ENCODE measurements at regions not wholly inside any gene's neighbourhood (a gene's known extent, or its start where the extent isn't known, plus 50 kb on each side); places are given as distances from the start of the nearest gene placed in this dataset.

GRCh38 chr3:82473864-82474541 is 712.6 kb upstream of the GBE1 start (continued):
- TF ChIP-seq, protein P1, sequence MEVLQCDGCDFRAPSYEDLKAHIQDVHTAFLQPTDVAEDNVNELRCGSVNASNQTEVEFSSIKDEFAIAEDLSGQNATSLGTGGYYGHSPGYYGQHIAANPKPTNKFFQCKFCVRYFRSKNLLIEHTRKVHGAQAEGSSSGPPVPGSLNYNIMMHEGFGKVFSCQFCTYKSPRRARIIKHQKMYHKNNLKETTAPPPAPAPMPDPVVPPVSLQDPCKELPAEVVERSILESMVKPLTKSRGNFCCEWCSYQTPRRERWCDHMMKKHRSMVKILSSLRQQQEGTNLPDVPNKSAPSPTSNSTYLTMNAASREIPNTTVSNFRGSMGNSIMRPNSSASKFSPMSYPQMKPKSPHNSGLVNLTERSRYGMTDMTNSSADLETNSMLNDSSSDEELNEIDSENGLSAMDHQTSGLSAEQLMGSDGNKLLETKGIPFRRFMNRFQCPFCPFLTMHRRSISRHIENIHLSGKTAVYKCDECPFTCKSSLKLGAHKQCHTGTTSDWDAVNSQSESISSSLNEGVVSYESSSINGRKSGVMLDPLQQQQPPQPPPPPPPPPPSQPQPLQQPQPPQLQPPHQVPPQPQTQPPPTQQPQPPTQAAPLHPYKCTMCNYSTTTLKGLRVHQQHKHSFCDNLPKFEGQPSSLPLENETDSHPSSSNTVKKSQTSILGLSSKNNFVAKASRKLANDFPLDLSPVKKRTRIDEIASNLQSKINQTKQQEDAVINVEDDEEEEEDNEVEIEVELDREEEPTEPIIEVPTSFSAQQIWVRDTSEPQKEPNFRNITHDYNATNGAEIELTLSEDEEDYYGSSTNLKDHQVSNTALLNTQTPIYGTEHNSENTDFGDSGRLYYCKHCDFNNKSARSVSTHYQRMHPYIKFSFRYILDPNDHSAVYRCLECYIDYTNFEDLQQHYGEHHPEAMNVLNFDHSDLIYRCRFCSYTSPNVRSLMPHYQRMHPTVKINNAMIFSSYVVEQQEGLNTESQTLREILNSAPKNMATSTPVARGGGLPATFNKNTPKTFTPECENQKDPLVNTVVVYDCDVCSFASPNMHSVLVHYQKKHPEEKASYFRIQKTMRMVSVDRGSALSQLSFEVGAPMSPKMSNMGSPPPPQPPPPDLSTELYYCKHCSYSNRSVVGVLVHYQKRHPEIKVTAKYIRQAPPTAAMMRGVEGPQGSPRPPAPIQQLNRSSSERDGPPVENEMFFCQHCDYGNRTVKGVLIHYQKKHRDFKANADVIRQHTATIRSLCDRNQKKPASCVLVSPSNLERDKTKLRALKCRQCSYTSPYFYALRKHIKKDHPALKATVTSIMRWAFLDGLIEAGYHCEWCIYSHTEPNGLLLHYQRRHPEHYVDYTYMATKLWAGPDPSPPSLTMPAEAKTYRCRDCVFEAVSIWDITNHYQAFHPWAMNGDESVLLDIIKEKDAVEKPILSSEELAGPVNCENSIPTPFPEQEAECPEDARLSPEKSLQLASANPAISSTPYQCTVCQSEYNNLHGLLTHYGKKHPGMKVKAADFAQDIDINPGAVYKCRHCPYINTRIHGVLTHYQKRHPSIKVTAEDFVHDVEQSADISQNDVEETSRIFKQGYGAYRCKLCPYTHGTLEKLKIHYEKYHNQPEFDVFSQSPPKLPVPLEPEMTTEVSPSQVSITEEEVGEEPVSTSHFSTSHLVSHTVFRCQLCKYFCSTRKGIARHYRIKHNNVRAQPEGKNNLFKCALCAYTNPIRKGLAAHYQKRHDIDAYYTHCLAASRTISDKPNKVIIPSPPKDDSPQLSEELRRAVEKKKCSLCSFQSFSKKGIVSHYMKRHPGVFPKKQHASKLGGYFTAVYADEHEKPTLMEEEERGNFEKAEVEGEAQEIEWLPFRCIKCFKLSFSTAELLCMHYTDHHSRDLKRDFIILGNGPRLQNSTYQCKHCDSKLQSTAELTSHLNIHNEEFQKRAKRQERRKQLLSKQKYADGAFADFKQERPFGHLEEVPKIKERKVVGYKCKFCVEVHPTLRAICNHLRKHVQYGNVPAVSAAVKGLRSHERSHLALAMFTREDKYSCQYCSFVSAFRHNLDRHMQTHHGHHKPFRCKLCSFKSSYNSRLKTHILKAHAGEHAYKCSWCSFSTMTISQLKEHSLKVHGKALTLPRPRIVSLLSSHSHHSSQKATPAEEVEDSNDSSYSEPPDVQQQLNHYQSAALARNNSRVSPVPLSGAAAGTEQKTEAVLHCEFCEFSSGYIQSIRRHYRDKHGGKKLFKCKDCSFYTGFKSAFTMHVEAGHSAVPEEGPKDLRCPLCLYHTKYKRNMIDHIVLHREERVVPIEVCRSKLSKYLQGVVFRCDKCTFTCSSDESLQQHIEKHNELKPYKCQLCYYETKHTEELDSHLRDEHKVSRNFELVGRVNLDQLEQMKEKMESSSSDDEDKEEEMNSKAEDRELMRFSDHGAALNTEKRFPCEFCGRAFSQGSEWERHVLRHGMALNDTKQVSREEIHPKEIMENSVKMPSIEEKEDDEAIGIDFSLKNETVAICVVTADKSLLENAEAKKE (CRISPR knock-in tag; IDR thresholded peaks at IDR 0.05): no peak
- TF ChIP-seq STAT1 (IDR thresholded peaks at IDR 0.05; ENCODE audit: unreplicated experiment) (no peak), POLR2AphosphoS5 (IDR thresholded peaks at IDR 0.05; ENCODE audit: low read depth) (no peak), JUNB (IDR thresholded peaks at IDR 0.05; ENCODE audit: unreplicated experiment) (no peak), ZNF114 (CRISPR knock-in tag; IDR thresholded peaks at IDR 0.05) (no peak)

GRCh38 chr3:82467051-82467450 is 705.6 kb upstream of the GBE1 start:
- Histone ChIP-seq H3K27me3 (ENCODE audit: insufficient read depth) (no peaks in the 10 kb centered on the region), H3K79me2 (replicated peaks; ENCODE audit: insufficient read depth) (no peaks in the 10 kb centered on the region), H2AFZ (no peak overlapping the region), H3K4me1 (ENCODE audit: insufficient read depth) (no peaks in the 10 kb centered on the region), H4K20me1 (replicated peaks; ENCODE audit: insufficient read depth) (no peaks in the 10 kb centered on the region), H3K4me3 (no peak overlapping the region), H3K9me2 (ENCODE audit: insufficient read depth) (peaks cover 4% of the 10 kb centered on the region; the same call in 1 of the 2 replicates), H3F3A (replicated peaks; ENCODE audit: low read depth) (no peaks in the 10 kb centered on the region), H3K27ac (ENCODE audit: low read depth) (no peak overlapping the region), H3K36me3 (ENCODE audit: insufficient read depth) (no peaks in the 10 kb centered on the region), H3K4me2 (no peak overlapping the region)
- ATAC-seq (no peak), DNase-seq (ENCODE audit: low spot score) (no peak)
- Mint-ChIP-seq H3K4me1 (no peaks in the 10 kb centered on the region), H3K4me3 (no peak overlapping the region), H3K9me3 (peaks cover 5% of the 10 kb centered on the region), H3K27ac (no peak overlapping the region), H3K36me3 (ENCODE audit: low read depth) (peaks cover 5% of the 10 kb centered on the region; the same call in 2 of the 3 replicates), H3K27me3 (ENCODE audit: insufficient read depth, low read depth, poor library complexity) (no peaks in the 10 kb centered on the region)
- TF ChIP-seq EZH2 (IDR thresholded peaks at IDR 0.05; ENCODE audit: low read depth, unreplicated experiment) (no peak), ZNF114 (CRISPR knock-in tag; IDR thresholded peaks at IDR 0.05) (no peak), POLR2AphosphoS5 (IDR thresholded peaks at IDR 0.05; ENCODE audit: low read depth) (no peak), ZNF331 (CRISPR knock-in tag; IDR thresholded peaks at IDR 0.05; ENCODE audit: low read depth) (no peak), NANOG (IDR thresholded peaks at IDR 0.05; ENCODE audit: borderline replicate concordance) (no peak)
- TF ChIP-seq, protein P2, sequence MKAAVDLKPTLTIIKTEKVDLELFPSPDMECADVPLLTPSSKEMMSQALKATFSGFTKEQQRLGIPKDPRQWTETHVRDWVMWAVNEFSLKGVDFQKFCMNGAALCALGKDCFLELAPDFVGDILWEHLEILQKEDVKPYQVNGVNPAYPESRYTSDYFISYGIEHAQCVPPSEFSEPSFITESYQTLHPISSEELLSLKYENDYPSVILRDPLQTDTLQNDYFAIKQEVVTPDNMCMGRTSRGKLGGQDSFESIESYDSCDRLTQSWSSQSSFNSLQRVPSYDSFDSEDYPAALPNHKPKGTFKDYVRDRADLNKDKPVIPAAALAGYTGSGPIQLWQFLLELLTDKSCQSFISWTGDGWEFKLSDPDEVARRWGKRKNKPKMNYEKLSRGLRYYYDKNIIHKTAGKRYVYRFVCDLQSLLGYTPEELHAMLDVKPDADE (IDR thresholded peaks at IDR 0.05): no peak
